CD4-positive, alpha-beta T cell (primary cell): ENCODE measurements at regions not wholly inside any gene's neighbourhood (a gene's known extent, or its start where the extent isn't known, plus 50 kb on each side); places are given as distances from the start of the nearest gene placed in this dataset.

ENCODE experiments used
- ATAC-seq: fragments of 200-7000 bp; cut with Tn5 transposase; one replicate; pipeline ENCODE4 v1.10.0; 2022; ENCODE audit warnings: mild to moderate bottlenecking; ENCODE audit not compliant: poor library complexity
- CTCF ChIA-PET: fragments of 350-600 bp; sonication (Branson Sonifier 250); formaldehyde crosslinking; loops from one replicate; lab custom pipeline; 2021; ENCODE audit warnings: antibody characterized with exemption, inconsistent platforms; lab: Charles Lee
- POLR2A ChIA-PET: fragments of 350-600 bp; sonication (Branson Sonifier 250); formaldehyde crosslinking; loops from one replicate; lab custom pipeline; 2021; ENCODE audit warnings: antibody characterized with exemption, inconsistent platforms; lab: Charles Lee
- DNase-seq, 14 experiments: peaks; one replicate each; pipeline ENCODE4 v3.0.0-alpha.2; 2013 to 2020; ENCODE audit warnings: mixed read lengths in 2 of 14
- H3K27ac ChIP-seq, 2 donors: one replicate each; pipeline versions ENCODE4 v1.5.1 to v1.7.0; 2013; ENCODE audit warnings: low read length in 2 of 2, low read depth in 1 of 2, mild to moderate bottlenecking in 1 of 2
- H3K27me3 ChIP-seq, 2 experiments: 1 replicate in 1 of 2; 2 replicates in 1 of 2; pipeline versions ENCODE4 v1.6.1 to v1.7.0; 2013; ENCODE audit warnings: low read length in 2 of 2, control low read depth in 1 of 2, mild to moderate bottlenecking in 1 of 2, moderate library complexity in 1 of 2; ENCODE audit not compliant: insufficient read depth in 2 of 2, control insufficient read depth in 1 of 2
- H3K36me3 ChIP-seq: one replicate; pipeline ENCODE4 v1.6.1; 2013; ENCODE audit warnings: low read length, control low read depth; ENCODE audit not compliant: insufficient read depth
- H3K4me1 ChIP-seq: one replicate; pipeline ENCODE4 v1.6.1; 2013; ENCODE audit warnings: low read length, control low read depth; ENCODE audit not compliant: insufficient read depth
- H3K4me3 ChIP-seq: one replicate; pipeline ENCODE4 v1.5.1; 2013; ENCODE audit warnings: mild to moderate bottlenecking, low read length, moderate library complexity
- H3K9me3 ChIP-seq, 2 experiments: 1 replicate in 1 of 2; 2 replicates in 1 of 2; pipeline versions ENCODE4 v1.6.1 to v1.7.0; 2013; ENCODE audit warnings: low read length in 2 of 2, mild to moderate bottlenecking in 2 of 2, control low read depth in 1 of 2, moderate library complexity in 1 of 2; ENCODE audit not compliant: control insufficient read depth in 1 of 2, insufficient read depth in 1 of 2
- H3K27ac Mint-ChIP-seq: one replicate; pipeline ENCODE4 v1.8.0; 2020; ENCODE audit warnings: mixed read lengths
- H3K27me3 Mint-ChIP-seq: one replicate; pipeline ENCODE4 v1.8.0; 2021; ENCODE audit warnings: mixed read lengths
- H3K36me3 Mint-ChIP-seq: one replicate; pipeline ENCODE4 v1.8.0; 2021; ENCODE audit warnings: low read depth, mixed read lengths
- H3K4me1 Mint-ChIP-seq: one replicate; pipeline ENCODE4 v1.8.0; 2021; ENCODE audit warnings: low read depth, mixed read lengths
- H3K4me3 Mint-ChIP-seq: one replicate; pipeline ENCODE4 v1.8.0; 2020; ENCODE audit warnings: mild to moderate bottlenecking, mixed read lengths
- H3K9me3 Mint-ChIP-seq: one replicate; pipeline ENCODE4 v1.8.0; 2020; ENCODE audit warnings: mixed read lengths
- CTCF ChIP-seq: fragments of 200-600 bp; IDR thresholded peaks from one replicate; pipeline ENCODE4 v1.8.0; 2022; ENCODE audit warnings: antibody characterized with exemption, mild to moderate bottlenecking
- intact Hi-C, 2 experiments: fragments of 100-400 bp; cut with DNase I in 1 of 2; cut with micrococcal nuclease in 1 of 2; formaldehyde crosslinking; loops; one replicate each; pipeline versions ENCODE4 v1.15.1 to v1.9.0; 2023 to 2025; cut with DNase I, micrococcal nuclease

GRCh38 chrX:120819126-120819525, 56.5 kb downstream of the CT47B1 start:
- ATAC-seq (no peak), DNase-seq (no peak)
- Mint-ChIP-seq H3K4me1 (no peaks in the 10 kb centered on the region), H3K9me3 (no peaks in the 10 kb centered on the region), H3K36me3 (no peaks in the 10 kb centered on the region), H3K27me3 (no peaks in the 10 kb centered on the region), H3K27ac (no peak overlapping the region), H3K4me3 (no peak overlapping the region)
- H3K9me3 ChIP-seq: no peaks in the 10 kb centered on the region
- ChIA-PET CTCF (no interaction called here), POLR2A (no interaction called here)
- H3K27ac ChIP-seq: no peak overlapping the region
- no peaks in the 10 kb centered on the region for H3K4me1 ChIP-seq
- intact Hi-C loops: no loop called here
- no peaks in the 10 kb centered on the region for H3K27me3 ChIP-seq
- TF ChIP-seq CTCF: no peak
- H3K36me3 ChIP-seq: no peaks in the 10 kb centered on the region
- H3K4me3 ChIP-seq: no peak overlapping the region

- no peak overlapping the region for H3K4me3 ChIP-seq
- H3K36me3 ChIP-seq: no peaks in the 10 kb centered on the region
- ATAC-seq (no peak), DNase-seq (no peak)
- H3K27ac Mint-ChIP-seq: no peak overlapping the region
- no peaks in the 10 kb centered on the region for H3K27me3 ChIP-seq
- CTCF ChIA-PET: no interaction called here
- intact Hi-C loops: no loop called here
- H3K9me3 Mint-ChIP-seq: no peaks in the 10 kb centered on the region
- no peaks in the 10 kb centered on the region for H3K27me3 Mint-ChIP-seq
- H3K4me1 ChIP-seq: no peaks in the 10 kb centered on the region
- H3K4me3 Mint-ChIP-seq: no peak overlapping the region
- POLR2A ChIA-PET: no interaction called here
- H3K36me3 Mint-ChIP-seq: no peaks in the 10 kb centered on the region
- no peak for TF ChIP-seq CTCF
- H3K4me1 Mint-ChIP-seq: no peaks in the 10 kb centered on the region
- H3K27ac ChIP-seq: no peak overlapping the region
- no peaks in the 10 kb centered on the region for H3K9me3 ChIP-seq
Measured at GRCh38 chrX:120813982-120814381, 61.7 kb downstream of the CT47B1 start.

- Mint-ChIP-seq H3K4me3 (no peak overlapping the region), H3K9me3 (no peaks in the 10 kb centered on the region), H3K4me1 (peaks cover 39% of the 10 kb centered on the region), H3K36me3 (no peaks in the 10 kb centered on the region), H3K27ac (no peak overlapping the region), H3K27me3 (no peaks in the 10 kb centered on the region)
- no peak for TF ChIP-seq CTCF
- Histone ChIP-seq H3K4me1 (peaks cover 6% of the 10 kb centered on the region), H3K36me3 (no peaks in the 10 kb centered on the region), H3K27ac (no peak overlapping the region), H3K4me3 (no peak overlapping the region), H3K27me3 (no peaks in the 10 kb centered on the region), H3K9me3 (no peaks in the 10 kb centered on the region)
- intact Hi-C loops: no loop called here
- CTCF ChIA-PET: interaction anchor here (1.4 kb wide), 1 partner anchor 11 kb away, joined by 3 read pairs; no protein-coding TSS in a partner anchor
- DNase-seq (no peak), ATAC-seq (no peak)
- POLR2A ChIA-PET: no interaction called here
Measured at GRCh38 chrX:120801426-120801825, 74.2 kb downstream of the CT47B1 start.
